Suppressor macrophage (primary cell): ENCODE measurements at regions not wholly inside any gene's neighbourhood (a gene's known extent, or its start where the extent isn't known, plus 50 kb on each side); places are given as distances from the start of the nearest gene placed in this dataset.

Source experiments
- DNase-seq, 4 experiments: peaks; one replicate each; pipeline ENCODE4 v3.0.0-alpha.2; 2020 to 2022

DNA sequence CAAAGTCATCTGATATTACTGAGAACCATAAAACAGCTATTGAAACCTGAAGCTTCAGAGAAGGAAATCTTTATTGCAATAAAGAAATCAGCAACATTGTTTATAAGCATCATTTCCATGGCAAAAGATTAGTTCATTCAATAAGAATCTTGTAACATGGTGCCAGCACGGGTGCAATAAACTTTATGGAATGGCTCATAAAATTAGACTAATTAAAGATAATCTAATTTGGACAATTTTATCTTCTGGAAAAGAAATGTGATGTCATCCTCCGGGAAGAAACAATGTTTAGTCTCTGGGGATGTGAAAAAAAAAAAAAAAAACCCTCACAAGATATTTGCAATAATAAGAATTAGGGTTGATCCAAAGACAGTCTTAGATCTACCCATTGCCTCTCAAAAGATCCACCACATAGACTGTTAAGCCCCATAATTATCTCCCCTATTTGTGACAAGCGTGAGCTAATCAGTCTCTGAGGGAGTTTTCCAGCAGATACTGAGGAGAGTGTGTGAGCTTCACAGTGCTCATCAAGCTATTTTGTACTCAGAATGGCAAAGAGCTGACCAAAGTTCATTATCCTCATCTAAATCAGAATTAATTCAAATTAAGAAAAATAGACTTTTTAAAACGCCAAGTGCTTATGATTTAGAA lies 297.0 kb upstream of the EDNRB start:
- DNase-seq = no peak

DNA sequence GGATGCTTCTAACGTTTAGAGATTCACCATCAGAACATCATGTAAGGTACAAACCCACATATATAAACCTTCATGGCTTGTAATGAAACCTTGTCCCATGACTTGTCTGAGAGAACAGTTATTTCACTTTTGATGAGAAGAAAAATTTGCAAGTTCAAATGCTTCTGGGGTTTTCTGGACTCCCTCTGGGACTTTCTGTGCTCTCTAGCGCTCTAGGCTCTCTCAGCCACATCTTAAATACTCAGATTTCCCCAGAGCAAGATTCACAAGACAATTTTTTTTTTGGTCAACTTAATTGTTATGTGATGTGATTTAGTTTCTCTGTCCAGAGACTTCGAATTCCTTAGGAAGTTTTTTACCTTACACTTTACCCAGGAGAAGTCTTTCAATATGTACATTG lies 282.8 kb upstream of the EDNRB start:
- no peak for DNase-seq

DNA sequence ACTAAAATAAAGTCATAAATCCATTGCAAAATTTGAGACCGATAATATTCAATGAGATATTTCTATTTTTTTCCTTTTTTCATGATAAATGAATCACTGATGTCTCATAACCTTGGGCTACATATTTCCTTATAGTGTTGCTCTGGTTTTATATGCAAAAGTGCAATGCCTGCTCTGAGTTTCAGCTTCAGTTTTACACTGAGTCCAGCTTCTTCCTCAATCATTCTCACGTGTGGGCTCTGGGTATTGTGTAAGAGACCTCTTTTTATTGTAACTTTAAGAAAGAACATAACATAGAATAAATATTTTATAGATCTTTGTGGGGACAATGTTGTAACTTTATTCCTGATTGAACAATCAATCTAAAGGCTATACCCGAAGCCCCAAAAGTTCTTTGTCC lies 280.2 kb upstream of the EDNRB start:
- DNase-seq = peak; percentile 43 to 72 (median 58)

DNA sequence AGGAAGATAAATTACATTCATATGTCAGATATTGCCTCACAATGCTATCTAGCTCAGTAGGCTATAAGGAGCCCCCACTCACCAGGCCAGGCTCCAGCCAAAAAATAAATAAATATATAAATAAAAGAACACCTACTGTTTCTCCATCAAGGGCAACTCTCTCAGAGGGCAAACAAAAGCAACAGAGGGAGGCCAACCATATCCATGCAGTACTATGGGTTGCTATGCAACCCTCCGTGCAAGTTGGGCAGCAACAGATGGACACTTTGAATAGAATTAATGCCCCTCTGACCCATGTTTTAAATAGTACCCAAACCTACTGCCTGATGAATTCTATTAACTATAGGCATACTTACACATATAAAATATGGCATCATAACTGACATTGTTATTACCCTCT lies 279.8 kb upstream of the EDNRB start:
- no peak for DNase-seq

DNA sequence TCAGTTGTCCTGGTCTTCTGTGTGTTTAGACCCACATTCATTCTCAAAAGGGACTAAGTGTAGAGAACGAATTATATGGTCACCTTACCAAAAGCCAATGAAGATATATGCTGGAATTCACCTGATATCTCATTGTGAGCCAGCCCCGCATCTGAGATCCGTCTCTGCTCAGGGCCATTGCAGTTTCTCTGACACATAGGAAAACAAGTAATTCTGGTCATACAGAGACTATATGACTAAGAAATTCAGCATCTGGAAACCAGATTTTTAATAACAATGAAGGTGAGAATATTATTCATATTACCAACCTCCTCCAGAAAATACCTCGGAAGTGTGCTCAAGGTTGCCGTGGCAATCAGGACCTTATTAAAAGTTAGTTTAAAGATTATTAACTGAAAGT lies 278.6 kb upstream of the EDNRB start:
- no peak for DNase-seq

DNA sequence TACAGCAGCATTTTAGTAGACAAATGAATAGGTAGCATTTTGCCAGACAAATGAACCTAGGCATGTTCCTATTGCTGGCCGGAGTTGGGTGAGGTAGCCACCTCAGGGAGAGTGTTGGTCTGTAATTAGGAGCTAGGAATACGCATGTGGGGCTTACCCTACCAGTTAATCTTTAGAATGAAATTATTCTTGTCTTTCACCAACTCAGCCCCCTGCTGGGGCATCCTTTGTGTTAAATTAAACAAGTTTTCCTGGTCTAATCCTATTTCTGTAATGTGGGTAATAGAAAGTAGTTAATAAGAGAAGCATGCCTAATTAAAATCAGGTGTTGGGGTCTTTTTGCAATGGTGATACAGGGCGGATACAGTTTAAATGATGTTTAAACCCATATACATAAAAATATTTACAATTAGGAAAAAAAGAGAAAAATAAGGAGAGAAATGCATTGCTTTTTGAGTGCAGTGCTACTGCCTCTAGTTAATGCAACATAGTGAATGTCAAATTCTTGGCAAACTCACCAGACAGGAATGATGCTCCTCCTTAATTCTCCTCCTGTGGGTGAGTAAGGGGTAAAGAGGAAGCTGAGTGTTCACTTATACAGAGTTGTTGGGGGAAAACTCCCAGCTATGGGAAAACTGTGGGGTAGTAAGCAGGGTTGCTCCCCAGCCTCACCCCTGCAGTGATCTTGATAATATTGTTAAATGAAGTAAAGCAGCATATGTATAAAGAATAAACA lies 276.4 kb upstream of the EDNRB start:
- peak in 2 of 4 experiments; percentile 16 to 22 for DNase-seq

DNA sequence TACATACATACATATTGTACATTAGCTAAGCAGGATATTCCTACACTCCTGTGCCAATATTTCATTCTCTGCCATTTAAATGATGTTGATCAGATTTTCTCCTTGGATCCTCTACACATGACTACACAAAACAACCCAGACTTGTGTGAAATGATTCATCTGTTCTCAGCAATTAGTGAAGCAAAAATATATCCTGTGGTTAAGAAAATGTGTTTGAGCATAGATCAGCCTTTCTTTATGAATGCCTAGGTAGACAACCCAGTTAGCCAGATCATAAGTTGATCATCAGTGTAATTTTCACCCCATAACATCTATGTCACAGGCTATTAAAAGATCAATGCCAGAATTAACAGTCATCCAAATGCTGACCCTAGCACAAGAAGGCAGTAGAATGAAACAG lies 275.2 kb upstream of the EDNRB start:
- no peak for DNase-seq

DNA sequence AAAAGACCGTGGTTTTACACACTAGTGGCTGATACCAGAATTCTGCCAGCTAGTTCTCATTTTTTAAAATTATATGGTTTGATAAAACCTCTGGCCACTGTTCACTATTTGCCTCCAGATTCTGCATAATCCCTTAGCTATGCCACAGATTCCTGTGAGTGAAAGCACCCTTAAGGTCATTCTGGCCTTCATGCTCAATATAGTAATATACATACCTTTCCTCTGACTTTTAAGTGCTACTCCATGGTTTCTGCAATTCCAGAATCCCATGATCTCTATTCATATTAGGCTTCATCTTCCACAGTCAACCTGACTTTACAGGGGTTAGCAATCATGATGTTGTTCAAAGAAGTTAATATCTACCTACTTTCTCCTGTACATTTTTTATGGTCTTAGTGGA lies 274.1 kb upstream of the EDNRB start:
- DNase-seq = no peak

DNA sequence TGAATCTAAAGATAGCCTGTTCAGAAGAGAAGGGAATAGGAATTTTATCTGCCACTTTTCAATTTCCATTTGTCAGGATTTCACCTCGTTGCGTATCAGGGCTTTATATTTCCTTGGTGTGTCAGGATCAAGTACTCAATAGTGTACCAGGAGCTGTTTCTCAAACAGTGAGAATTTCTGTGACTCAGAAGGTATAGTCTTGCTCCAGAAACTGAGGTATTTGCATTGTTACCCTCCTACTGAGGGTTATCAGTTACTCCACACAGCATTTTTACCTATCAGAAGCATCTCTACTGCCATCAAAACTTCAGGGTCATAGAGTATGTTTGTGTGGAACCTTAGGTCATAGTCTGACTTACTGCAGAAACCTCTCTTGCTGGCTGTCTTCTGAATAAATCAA lies 271.7 kb upstream of the EDNRB start:
- no peak for DNase-seq

DNA sequence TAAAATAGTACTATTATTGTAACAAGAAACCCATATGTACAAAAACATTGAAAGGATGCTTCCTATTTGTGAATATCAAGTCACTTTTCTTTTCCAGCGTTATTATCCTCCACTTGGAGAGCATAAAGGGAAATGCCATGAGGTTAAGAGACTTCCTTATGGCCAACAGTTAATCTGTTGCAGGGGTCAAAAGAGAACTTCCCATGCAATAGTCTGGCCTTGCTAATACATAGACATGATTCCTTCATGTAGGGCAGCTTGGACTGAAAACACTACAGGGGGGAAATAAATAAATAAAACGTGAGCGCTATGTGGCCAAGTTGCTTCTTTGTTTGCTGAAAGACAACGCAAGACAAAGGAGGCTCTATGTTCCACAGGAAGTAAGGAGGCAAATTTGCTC lies 269.1 kb upstream of the EDNRB start:
- DNase-seq = no peak

DNA sequence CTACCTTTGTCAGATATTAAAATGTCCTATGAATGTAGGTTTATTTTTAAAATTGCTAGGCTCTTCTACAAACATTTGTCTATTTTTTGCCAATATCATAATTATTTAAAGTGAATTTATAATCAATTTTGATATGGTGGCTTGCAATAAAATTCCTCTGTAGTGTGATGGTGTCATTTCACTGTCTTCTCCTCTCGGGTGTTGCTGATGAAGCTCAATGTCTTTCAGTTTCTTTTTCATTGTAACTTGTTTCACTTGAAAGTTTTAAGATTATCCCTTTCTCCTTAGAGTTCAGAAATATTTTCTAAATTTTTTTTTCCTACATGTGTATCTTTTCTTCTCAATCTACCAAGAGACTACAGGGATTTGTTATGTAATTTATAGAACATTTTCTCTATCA lies 267.1 kb upstream of the EDNRB start:
- DNase-seq = no peak

DNA sequence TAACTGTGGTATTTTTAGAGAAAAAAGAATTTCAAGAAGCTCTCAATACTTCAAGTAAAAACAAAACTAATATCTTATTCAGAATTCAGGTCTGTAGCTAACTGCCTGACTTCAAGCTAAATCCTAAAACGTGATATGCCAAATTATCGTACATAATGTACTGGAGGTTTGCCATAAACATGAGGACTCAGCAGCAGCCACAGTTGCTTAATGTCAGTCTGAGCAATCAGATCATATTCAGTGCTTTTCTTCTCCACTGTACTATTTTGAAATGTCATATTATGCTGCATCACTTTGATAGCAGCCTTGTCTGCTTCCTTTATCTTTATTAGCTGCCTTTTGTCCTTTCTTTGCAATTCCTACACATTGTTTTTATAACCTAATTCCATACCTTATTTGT lies 265.1 kb upstream of the EDNRB start:
- DNase-seq = no peak

DNA sequence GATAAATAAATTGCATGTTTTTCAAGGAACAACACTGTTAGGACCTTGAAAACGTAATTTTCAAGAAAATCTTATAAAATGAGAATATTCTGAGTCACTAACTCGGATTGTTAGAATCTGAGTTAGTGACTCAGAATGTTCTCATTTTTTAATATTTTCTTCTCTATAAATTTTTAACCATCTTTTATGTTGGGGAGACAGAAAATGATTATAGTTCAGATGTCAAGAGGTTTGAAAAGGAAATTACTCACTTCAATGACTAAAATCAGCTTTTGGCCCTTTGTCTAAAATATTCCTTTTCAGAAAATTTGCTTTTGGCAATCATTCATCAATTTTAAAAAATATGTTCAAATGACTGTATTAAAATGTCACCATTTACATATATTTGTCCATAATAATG lies 264.2 kb upstream of the EDNRB start:
- DNase-seq = no peak

DNA sequence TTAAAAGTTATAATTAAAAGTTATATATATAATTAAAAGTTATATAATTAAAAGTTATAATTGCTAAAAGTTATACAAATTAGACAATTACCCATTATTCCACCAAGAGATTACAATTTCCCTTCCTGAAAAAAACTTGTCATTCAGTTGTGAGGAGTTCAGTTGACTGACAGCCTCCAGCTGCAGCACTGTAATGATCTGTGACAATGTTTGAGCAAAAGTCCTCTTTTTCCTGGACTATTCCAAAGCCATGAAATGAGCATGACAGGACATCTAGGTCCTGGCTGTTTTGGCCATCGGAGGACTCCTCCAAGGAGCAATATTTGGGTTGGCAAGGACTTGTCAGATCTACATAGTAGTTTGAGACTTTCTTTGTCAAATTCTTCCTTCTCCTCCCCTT lies 258.7 kb upstream of the EDNRB start:
- no peak for DNase-seq

DNA sequence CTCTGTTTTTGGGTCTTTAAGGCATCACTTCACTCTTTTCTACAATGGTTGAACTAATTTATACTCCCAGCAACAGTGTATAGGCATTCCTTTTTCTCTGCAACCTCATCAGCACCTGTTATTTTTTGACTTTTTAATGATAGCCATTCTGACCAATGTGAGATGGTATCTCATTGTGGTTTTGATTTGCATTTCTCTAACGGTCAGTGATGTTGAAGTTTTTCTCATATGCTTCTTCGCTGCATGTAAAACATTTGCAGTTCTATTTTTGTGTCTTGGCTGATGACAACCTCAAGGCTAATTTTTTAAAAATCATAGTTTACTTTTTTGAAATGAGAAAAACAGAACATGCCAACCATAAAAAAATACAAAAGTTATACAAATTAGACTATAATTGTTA lies 258.2 kb upstream of the EDNRB start:
- no peak for DNase-seq

DNA sequence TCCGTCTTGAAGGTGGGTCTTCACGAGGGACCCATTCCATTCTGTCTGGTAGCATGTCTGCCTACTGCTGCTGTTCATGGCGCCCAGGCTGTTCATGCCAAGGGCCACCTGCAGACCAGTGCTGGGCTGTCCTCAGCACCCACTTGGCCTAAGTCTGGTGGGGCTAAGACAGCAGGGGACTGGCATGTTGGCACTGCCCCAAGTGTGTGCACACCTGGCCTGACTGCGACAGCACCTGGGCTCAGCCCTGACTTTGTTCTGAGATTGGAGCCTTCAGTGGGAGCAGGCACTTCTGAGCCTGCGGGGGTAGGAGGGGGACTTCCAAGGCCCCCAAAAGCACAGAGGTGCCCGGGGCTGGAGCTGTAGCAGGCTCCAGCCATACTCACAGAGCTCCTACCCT lies 250.8 kb upstream of the EDNRB start:
- no peak for DNase-seq

DNA sequence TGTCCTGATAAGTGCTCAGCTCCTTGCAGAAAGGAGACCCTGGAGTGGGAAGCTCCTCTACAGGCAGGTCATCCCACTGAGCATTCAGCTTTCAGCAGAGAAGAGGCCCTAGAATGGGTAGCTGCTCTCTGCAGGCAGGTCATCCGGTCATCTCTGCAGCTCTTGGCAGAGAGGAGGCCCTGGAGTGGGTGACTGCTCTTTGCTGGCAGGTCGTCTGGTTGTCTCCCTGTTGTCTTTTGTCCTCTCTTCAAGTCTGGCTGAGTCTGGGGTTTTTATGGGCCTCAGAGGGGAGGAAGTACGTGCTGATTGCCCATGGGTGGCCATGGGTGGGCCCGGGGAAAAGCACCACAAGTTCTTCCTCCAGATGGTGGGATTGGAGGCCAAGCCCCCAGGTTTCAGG lies 250.3 kb upstream of the EDNRB start:
- DNase-seq = no peak

DNA sequence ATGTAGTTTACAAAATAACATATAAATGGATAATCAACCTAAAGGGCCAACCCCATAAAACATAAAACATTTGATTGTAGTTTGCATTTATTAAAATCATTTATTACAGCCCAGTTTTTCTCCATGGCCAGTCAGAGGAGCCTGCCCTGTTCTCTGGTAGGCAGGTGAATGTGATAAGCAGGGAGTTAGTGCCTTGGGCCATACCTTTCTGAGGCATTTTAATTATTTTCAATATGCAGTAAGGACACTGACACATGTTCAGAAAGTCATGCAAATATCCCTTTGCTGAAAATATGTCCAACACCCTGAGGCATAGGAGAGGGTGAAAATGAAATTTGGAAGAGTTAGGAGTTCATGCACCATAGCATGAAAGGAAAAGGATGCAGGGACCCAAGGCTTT lies 242.6 kb upstream of the EDNRB start:
- DNase-seq = no peak

DNA sequence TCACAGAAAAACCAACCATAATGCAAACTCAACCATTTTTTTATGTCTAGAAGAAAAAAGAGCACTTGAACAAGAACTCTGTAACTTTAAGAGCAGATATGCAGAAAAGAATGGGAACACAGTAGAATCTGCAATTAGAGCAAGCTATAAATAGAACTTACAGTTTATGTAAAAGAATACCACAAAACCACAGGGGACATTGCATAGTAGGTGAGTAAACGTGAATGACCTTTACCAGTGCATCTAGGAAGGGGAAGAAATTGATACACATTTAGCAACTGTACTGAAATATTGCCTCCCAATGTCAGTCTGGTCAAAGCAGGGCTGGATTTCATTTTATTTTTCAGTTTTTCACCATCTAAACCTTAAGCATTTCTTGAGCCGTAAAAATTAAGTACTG lies 242.2 kb upstream of the EDNRB start:
- DNase-seq = peak; percentile 10 to 79 (median 47)

DNA sequence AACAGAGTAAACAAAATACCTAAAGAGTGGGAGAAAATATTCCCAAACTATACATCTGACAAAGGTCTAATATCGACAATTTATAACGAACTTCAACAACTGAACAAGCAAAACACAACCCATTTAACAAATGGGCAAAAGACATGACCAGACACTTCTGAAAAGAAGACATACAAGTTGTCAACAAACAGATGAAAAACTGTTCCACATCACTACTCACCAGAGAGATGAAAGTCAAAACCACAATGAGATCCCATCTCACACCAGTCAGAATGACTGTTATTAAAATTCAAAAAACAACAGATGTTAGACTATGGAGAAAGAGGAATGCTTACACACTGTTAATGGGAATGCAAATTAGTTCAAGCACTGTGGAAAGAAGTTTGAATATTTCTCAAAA lies 233.8 kb upstream of the EDNRB start:
- no peak for DNase-seq

DNA sequence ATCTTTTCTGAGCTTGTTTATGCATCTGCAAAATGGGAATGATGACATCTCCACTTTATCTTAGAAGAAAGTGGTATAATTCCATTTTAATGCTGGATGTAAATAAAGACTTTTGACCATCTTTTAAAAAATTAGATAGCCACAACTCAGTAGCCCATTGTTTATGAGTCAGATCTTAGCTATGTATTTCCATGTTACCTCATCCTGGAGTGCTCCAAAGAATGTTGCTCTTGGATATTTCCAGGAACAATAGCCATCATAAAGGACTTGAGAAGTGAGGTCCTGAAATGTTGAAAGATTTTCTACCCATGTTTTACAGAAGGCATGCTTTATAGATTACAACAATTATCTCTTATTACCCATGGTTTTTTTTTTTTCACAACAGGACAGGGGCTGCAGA lies 229.3 kb upstream of the EDNRB start:
- DNase-seq = no peak

DNA sequence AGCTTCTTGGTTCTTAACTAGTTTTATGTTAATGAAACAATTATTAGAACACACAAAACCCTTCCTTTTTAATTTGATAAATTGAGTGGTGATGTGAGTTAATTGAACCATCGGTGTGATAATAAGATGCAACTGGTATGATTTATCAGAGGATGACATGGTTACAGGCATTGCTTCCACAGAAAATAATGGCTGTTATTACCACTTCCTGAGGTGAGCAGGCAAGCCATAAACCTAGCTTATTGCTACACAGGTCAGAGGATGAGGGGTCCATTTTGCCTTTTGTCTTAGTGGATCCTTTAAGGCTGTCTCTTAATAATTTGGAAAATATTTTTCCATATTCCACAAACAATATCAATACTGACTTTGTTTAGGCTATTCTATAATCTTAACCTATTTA lies 226.6 kb upstream of the EDNRB start:
- no peak for DNase-seq

DNA sequence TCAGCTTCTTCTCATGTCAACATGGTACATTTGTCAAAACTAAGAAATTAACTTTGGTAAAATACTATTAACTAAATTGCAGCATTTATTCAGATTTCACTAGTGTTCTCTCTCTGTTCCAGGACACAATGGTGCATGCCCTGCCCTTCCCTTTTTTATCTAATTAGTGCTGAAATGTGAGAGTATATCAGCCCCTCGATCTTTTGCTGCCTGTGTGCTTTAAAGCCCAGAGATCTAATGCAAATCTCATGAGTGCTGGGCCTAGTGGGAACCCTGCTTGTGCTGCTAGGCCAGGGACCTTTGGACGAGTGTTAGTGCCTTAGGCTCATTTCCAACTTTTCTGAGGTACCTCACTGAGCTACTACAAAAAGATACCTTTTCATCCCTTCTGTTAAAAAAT lies 221.1 kb upstream of the EDNRB start:
- DNase-seq = no peak

DNA sequence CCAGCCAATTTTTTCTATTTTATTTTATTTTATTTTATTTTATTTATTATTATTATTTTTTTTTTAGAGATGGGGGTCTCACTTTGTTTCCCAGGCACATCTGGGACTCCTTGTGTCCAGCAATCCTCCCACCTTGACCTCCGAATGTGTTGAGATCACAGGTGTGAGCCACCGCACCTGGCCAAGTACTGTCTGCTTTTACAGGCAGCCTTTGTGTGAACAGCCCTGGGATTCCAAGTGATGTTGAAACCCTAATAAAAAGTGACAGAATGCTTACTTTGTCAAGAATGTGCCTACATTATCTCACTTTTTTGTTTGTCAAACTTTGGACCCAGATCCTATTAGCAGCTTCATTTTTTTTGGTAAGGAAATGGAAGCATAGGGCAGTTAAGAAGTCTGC lies 220.1 kb upstream of the EDNRB start:
- DNase-seq = no peak
